ENCODE measurements at regions not wholly inside any gene's neighbourhood (a gene's known extent, or its start where the extent isn't known, plus 50 kb on each side); places are given as distances from the start of the nearest gene placed in this dataset.

DNA sequence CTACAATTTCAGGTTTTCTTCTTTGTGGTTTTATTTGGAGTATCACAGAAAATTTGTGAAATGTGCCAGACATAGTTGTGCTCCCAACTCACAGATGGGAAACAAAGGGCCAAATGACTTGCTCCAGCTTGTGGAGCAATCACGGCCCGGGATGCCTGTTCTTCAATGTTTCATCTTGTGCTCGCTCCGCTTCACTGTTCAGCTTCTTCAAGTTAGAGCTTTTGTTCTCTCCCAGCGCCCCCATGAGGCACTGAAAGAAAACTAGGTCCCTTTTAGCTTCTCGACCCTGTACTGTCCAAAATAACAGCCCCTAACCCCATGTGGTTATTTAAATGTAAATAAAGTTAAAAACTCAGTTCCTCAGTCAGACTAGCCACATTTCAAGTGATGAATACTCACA is 187.9 kb upstream of the STXBP6 start:
- Histone ChIP-seq H3K9me3 (no peaks in the 10 kb centered on the region), H3K27me3 (no peaks in the 10 kb centered on the region), H3K4me3 (replicated peaks in 1 of 3) (no peak overlapping the region), H3K27ac (no peak overlapping the region), H3K36me3 (no peaks in the 10 kb centered on the region), H3K4me1 (no peaks in the 10 kb centered on the region)
- TF ChIP-seq, protein P1, sequence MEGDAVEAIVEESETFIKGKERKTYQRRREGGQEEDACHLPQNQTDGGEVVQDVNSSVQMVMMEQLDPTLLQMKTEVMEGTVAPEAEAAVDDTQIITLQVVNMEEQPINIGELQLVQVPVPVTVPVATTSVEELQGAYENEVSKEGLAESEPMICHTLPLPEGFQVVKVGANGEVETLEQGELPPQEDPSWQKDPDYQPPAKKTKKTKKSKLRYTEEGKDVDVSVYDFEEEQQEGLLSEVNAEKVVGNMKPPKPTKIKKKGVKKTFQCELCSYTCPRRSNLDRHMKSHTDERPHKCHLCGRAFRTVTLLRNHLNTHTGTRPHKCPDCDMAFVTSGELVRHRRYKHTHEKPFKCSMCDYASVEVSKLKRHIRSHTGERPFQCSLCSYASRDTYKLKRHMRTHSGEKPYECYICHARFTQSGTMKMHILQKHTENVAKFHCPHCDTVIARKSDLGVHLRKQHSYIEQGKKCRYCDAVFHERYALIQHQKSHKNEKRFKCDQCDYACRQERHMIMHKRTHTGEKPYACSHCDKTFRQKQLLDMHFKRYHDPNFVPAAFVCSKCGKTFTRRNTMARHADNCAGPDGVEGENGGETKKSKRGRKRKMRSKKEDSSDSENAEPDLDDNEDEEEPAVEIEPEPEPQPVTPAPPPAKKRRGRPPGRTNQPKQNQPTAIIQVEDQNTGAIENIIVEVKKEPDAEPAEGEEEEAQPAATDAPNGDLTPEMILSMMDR (IDR thresholded peaks at IDR 0.05), result peak in 3 of 6 experiments; percentile 44 to 52 (median 50)
- no peak for TF ChIP-seq POLR2A (IDR thresholded peaks at IDR 0.05)
- WGBS, 2 donors, result 15 to 17% methylated on average over 6 of the region's 6 CpGs
- DNase-seq, result peak; percentile 42 to 45
- intact Hi-C loops (cut with DNase I), result no loop called here

DNA sequence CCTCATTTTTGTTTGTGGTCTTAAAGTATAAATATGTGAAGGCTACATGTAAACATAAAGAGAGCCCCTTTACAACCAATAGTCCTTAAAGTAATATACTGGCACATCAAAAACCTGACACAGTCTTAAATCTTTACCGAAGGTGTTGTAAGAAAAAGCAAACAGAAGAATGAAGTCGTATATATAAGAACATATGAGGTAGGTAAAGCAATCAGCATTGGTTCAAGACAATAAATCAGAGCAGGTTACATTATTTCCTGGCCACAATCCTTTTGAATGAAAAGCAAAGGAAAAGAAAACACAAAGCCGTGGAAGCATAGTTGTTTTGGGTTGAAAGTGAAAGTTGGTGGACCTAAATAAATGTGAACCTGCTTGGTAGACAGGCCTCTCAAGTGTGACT is 183.7 kb upstream of the STXBP6 start:
- no peak for TF ChIP-seq POLR2A (IDR thresholded peaks at IDR 0.05)
- TF ChIP-seq, protein P1 (IDR thresholded peaks at IDR 0.05), result no peak
- DNase-seq, result no peak
- intact Hi-C loops (cut with DNase I), result no loop called here
- WGBS, 2 donors, result 36 to 46% methylated on average over 3 of the region's 3 CpGs
- Histone ChIP-seq H3K4me1 (no peaks in the 10 kb centered on the region), H3K27ac (no peak overlapping the region), H3K36me3 (no peaks in the 10 kb centered on the region), H3K9me3 (no peaks in the 10 kb centered on the region), H3K4me3 (replicated peaks in 1 of 3) (no peak overlapping the region), H3K27me3 (no peaks in the 10 kb centered on the region)

DNA sequence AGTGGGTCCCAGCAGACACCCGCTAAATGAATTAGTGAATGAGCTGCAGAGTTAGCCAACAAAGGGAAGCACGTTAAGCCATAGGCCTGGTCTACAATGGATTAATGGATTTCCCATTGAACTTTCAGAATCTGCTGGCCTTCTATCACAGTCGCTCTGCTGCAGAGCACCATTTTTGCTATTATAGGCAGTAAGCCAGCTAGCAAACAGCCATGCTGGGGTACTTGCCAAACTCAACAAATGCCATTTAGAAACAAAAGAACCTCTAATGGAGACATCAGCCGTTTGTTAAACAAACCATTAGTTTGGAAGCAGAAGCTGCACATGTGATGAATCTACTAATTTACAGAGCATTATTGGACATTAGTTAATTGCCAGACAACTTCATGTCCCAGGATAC is 181.1 kb upstream of the STXBP6 start:
- Histone ChIP-seq H3K36me3 (no peaks in the 10 kb centered on the region), H3K4me3 (replicated peaks in 1 of 3) (no peak overlapping the region), H3K4me1 (no peaks in the 10 kb centered on the region), H3K27me3 (no peaks in the 10 kb centered on the region), H3K9me3 (no peaks in the 10 kb centered on the region), H3K27ac (no peak overlapping the region)
- WGBS, 2 donors, result 53 to 59% methylated on average over 4 of the region's 4 CpGs
- intact Hi-C loops (cut with DNase I), result no loop called here
- no peak for TF ChIP-seq POLR2A (IDR thresholded peaks at IDR 0.05)
- TF ChIP-seq, protein P1 (IDR thresholded peaks at IDR 0.05), result no peak
- no peak for DNase-seq

DNA sequence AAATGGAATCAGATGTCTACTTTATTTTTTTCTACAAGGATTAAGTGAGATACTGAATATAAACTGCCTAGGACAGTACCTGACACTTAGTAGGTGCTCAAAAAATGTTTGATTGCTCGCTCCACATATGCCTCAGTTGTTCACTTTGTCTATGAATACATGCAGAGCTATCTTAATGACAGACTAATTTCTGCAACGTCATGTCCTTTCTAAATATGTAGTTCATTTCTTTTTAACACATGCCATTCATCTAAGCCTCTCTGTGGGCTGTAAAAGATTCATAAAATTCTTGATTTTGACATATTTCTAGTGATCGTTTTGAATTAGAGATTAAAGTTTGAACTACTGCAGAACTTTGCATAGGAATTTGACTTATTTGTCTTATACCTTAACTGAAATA is 176.3 kb upstream of the STXBP6 start:
- H3K4me3 ChIP-seq (replicated peaks in 1 of 3), result no peak overlapping the region
- WGBS, 2 donors, result 75 to 78% methylated on average over 3 of the region's 3 CpGs
- TF ChIP-seq POLR2A (IDR thresholded peaks at IDR 0.05), result no peak
- TF ChIP-seq, protein P1 (IDR thresholded peaks at IDR 0.05), result no peak
- no peak overlapping the region for H3K27ac ChIP-seq
- no peak for DNase-seq
- intact Hi-C loops (cut with DNase I), result no loop called here
- H3K36me3 ChIP-seq, result no peaks in the 10 kb centered on the region
- H3K27me3 ChIP-seq, result no peaks in the 10 kb centered on the region
- H3K4me1 ChIP-seq, result no peaks in the 10 kb centered on the region
- no peaks in the 10 kb centered on the region for H3K9me3 ChIP-seq

DNA sequence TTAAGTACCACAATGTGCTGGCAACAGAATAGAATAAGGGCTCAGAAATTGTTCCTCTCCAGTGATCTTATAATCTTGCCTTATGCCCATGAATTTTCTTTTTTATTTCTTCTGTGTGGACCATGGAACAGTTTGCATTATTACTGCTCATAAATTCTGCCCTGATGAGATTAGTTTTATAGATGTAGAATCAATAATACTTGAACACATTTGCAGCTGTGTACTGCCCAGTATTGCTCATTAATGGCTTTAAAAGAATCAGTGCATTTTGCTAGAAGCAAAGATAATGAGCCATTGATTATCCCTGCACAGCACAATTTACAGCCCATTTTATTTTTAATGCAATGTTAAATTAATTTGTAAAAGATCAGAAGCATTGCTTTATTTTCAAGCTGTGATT is 172.3 kb upstream of the STXBP6 start:
- TF ChIP-seq POLR2A (IDR thresholded peaks at IDR 0.05), result no peak
- TF ChIP-seq, protein P1 (IDR thresholded peaks at IDR 0.05), result no peak
- H3K27me3 ChIP-seq, result no peaks in the 10 kb centered on the region
- H3K36me3 ChIP-seq, result no peaks in the 10 kb centered on the region
- intact Hi-C loops (cut with DNase I), result no loop called here
- DNase-seq, result no peak
- H3K9me3 ChIP-seq, result no peaks in the 10 kb centered on the region
- H3K4me3 ChIP-seq (replicated peaks in 1 of 3), result no peak overlapping the region
- H3K27ac ChIP-seq, result no peak overlapping the region
- no peaks in the 10 kb centered on the region for H3K4me1 ChIP-seq

Measured in thyroid gland (tissue), 4 donors.